GM08714 (cell line): ENCODE measurements at regions not wholly inside any gene's neighbourhood (a gene's known extent, or its start where the extent isn't known, plus 50 kb on each side); places are given as distances from the start of the nearest gene placed in this dataset.
"Not testable (repeated sequence)": the region's sequence is repeated elsewhere in the genome, so short reads cannot be mapped to it uniquely, and the experiment has no call there.

Experiments
- H3K4me3 ChIP-seq: fragments of 200-500 bp; sonication (Bioruptor generic); 2 replicates; pipeline ENCODE4 v1.5.1; 2014; ENCODE audit warnings: mild to moderate bottlenecking, low read length, inconsistent platforms
- ZNF274 ChIP-seq: IDR thresholded peaks from 2 replicates; pipeline ENCODE4 v1.6.1; 2012; ENCODE audit warnings: mild to moderate bottlenecking, low read depth, low read length

DNA sequence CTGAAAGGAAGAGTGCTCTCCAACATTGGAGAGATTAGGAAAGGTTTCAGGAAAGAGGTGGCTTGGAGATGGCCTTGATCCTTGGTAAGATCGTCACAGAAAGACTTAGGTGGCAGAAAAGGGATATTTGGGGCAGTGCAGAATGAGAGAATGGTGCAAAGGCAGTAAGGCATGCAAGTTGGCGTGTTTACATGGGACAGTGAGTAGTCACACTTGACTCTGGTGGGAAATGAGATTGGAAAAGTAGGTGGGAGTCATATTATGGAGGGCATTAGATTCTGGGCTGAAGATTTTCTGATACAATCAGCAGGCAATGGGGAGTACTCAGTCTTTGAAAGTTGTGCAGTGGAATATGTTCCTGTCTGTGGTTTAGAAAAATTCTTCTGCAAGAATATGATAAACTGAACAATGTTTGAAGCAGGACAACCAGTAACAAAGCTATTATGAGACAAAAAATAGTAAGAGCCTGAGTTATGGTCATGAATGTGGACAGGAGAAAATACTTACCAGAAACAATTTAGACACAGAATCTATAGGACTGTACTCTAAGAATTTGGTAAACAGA lies 76.2 kb upstream of the ANKRD55 start:
- no peak for TF ChIP-seq ZNF274
- no peak overlapping the region for H3K4me3 ChIP-seq

DNA sequence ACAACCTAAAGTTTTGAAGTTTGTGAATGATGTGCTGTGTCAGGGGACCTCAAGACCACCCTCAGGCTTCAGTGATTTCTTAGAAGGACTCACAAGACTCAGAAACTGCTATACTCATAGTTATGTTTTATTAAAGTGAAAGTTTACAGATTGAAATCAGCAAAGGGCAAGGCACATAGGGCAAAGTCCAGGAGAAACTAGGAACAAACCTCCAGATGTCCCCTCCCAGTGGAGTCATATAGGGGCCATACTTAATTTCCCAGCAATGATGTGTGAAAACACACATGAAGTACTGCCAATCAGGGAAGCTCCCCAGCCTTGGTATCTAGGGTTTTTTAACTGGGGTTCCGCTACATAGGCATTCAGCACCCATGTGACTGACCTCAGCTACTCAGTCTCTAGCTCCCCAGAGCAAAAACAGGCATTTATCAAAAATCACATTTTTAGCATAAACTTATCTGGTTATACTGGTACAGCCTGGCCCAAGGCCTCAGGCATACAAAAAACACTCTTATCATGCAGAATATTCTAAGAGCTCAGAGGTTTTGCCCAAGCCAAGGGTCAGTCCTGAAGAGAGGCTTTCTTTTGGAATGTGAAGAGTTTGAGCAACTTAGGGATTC lies 74.7 kb upstream of the ANKRD55 start:
- no peak overlapping the region for H3K4me3 ChIP-seq
- no peak for TF ChIP-seq ZNF274

DNA sequence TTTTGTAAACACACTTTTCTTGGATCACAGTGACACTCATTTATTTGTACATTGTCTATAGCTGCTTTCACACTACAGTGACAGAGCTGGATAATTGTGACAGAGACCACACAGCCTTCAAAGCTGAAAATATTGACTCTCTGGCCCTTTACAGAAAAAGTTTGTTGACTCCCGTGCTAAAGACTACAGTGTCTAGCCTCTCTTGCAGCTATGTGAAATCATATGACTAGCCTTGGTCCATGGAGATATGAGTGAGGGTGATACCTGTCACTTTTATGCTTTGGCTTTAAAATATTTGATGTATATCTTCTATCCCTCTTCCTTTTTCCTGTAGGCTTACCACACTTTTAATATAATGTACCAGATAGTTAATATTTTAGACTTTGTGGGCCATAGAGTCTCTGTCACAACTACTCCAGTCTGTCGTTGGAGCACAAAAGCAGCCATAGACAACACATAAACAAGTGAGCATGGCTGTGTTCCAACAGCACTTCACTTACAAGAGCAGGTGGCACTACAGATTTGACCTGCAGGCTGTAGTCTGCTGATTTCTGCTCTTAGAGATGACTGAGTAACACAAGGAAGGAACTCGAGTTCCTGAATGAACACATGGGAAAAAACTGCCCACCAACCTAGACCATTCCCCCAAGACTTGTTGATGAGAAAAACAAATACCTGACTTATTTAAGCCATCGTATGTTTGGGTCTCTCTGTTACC lies 73.5 kb upstream of the ANKRD55 start:
- TF ChIP-seq ZNF274: no peak
- no peak overlapping the region for H3K4me3 ChIP-seq

DNA sequence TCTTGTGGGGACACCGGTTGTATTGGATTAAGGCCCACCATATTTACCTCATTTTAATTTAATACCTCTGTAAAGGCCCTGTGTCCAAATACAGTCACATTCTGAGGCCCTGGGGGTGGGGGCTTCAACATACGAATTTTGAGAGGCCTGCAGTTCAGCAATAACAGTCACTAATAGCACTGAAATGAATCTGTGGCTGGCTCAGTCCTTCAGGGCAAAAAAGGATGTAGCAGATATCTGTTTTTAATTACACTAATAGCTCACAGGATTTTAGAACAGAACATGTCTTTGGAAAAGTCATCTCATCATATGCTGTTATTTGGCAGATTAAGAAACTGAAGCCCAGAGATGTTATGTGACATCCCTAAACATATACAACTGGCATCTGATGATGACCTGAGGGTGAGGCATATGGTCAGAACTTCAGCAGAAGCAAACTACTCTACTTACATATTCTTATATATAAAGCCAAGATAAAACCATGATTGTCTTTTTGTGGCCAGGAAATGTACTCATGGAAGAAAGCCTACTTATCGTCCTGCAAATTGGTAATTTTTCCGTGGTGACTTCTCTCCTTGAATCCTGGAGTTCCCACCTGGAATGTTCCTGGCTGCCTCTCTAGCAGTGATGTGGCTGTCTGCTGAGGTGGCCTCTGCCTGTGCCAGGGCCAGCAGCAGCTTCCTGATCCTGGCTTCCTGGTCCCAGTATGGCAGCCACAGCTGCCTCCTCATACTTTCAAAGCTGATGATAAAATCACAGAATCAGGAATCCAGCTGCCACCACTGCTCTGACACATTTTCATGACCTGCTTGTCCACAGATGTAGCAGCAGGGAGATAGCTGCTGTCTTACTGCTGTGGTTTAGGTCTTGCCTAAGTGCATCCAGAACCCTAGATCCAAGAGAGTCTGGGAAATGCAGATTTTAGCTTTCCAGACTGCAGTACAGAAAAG lies 72.1 kb upstream of the ANKRD55 start:
- TF ChIP-seq ZNF274: no peak
- no peak overlapping the region for H3K4me3 ChIP-seq

DNA sequence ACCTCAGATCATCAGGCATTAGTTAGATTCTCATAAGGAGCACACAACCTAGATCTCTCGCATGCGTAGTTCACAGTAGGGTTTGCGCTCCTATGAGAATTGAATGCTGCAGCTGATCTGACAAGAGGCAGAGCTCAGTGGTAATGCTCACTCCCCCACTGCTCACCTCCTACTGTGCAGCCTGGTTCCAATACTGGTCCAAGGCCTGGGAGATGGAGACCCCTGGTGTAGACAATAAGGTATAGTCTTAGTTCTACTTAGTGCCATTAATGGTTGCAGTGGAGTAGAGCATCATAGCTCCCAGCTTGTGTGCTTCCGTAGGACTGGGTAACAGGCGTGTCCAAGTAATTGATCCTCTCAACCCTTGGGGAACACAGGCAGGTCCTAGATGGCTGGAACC lies 70.4 kb upstream of the ANKRD55 start:
- no peak for TF ChIP-seq ZNF274
- H3K4me3 ChIP-seq: no peak overlapping the region

DNA sequence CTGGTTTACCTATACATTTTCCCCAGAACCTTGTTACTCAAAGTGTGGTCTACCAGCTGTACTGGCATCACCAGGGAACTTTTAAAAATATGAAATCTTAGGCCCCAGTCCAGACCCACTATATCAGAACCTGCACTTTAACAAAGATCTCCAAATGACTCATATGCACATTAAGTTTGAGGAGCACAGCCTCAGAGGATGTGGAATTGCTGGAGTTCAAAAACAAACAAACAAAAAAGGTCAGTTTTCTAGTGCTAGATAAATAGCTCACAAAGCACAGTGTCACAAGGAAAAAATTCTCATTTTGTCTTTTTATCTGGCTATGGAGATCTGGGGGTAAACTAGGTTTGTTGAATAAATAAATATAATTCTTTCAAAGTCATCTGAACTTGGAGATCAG lies 68.9 kb upstream of the ANKRD55 start:
- no peak overlapping the region for H3K4me3 ChIP-seq
- TF ChIP-seq ZNF274: no peak

DNA sequence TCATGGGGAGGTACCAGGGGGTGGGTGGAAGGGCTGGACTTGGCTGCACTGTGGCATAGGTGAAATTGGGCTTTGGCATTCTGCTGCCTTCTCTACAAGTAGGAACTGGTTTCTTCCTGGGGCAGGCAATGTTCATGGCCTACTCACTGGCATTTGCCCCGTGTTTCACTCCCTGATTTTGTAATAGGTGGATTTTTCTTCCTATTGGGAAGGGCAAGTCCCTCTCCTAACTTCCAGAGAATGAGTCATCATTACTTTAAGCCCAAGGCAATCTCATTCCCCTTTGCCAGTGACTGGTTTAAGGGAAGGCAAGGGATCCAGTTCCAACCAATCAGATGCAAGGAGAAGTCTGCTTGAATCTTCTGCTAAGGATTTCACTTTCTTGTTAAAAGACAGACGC lies 67.9 kb upstream of the ANKRD55 start:
- no peak overlapping the region for H3K4me3 ChIP-seq
- TF ChIP-seq ZNF274: no peak

DNA sequence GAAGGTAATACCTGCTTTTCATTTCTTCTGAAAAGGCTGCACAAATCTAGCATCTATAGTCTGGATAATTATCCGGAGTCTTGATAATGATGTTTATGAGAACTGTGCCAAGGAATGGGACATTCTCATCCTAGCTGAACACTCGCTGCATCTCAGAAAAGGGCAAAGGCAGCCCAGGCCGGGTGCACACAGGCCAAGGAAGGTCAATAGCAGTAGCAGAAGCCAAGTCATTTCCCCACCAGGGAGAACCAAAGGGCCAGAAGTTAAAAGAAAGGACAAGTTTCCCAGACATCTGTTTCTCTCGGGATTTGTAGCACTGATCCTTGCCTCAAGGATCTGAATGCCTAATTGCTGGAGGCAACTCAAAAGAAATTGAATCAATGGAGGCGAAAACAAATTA lies 66.1 kb upstream of the ANKRD55 start:
- no peak for TF ChIP-seq ZNF274
- no peak overlapping the region for H3K4me3 ChIP-seq

DNA sequence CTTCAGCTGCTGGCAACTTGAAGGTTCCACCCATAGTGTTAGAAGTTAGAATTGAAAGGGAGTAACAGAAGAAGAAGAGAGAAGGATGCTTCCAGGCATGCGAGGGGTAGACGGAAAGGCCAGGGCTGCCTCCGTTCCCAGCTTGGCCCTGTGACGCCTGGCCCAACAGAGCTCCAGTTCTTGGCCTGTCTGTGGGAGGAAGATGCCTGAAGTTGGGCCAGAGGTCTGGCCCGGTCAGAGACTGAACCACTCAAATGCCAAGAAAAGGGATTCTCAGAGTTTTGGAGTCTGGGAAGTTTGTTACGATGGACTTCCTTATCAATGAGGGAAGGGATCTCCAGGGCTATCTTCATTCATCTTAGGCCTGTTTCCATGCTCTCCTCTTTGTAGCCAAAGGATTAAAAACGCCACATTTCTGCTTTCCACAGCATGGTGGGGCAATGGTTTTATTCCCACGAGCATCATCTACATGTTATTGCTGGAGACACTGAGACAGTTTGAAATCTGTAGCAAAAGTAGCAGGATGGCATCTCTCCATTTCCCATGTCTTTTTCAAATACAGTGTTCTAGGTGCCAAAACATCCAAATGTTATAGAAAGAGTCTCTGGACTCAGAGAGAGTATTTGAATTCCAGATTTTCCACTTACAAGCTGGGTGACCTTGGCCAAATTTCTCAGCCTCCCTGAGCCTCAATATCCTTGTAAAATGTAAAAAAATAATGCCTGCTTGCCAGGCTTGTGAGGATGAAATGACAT lies 65.4 kb upstream of the ANKRD55 start:
- no peak overlapping the region for H3K4me3 ChIP-seq
- no peak for TF ChIP-seq ZNF274

DNA sequence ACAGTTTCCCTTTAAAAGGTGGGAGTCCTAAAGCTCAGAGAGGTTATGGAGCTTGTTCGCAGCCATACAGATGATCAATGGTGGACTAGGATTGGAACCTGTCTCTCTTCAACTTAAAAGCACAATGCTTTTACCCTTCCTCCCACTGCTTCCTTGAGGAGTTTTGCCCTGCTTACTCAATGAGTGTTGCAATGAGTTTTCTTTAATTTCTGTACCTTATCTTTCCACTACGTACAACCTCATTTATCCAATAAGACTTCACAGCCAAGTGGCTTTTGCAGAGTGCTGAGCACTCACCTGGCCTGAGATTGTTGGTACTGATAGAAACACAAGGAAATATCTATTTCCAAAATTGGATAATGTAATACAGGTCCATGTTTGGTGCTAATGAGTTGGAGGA lies 64.7 kb upstream of the ANKRD55 start:
- no peak overlapping the region for H3K4me3 ChIP-seq
- TF ChIP-seq ZNF274: no peak

DNA sequence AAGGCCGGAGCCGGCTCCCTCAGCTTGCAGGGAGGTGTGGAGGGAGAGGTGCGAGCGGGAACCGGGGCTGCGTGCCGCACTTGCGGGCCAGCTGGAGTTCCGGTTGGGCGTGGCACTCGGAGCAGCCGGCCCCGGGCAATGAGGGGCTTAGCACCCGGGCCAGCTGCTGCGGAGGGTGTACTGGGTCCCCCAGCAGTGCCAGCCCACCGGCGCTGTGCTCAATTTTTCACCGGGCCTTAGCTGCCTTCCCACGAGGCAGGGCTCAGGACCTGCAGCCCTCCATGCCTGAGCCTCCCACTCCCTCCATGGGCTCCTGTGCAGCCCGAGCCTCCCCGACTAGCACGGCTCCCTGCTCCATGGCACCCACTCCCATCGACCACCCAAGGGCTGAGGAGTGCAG lies 62.2 kb upstream of the ANKRD55 start:
- not testable (repeated sequence) for H3K4me3 ChIP-seq

DNA sequence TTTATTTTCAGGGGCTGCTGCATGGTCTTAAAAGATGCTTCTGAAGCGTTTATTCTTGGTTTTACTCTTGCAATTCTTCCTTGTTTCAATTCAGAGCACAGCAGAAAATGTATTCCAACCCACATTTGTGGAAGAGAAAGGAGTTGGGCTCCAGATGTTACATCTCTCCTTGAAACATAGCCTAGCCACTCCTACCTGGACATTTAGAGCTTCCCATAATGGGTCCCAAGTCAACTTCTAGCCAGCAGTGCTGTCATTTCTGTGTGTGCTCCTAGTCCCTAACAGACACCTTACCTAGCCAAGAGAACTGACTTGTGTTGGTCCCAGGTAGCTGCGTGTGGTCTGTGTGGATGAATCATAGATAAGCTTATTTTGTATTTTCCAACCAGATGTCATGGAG lies 61.2 kb upstream of the ANKRD55 start:
- no peak overlapping the region for H3K4me3 ChIP-seq
- TF ChIP-seq ZNF274: no peak

DNA sequence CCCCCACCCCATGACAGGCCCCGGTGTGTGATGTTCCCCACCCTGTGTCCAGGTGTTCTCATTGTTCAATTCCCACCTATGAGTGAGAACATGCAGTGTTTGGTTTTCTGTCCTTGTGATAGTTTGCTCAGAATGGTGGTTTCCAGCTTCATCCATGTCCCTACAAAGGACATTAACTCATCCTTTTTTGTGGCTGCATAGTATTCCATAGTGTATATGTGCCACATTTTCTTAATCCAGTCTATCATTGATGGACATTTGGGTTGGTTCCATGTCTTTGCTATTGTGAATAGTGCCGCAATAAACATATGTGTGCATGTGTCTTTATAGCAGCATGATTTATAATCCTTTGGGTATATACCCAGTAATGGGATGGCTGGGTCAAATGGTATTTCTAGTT lies 59.7 kb upstream of the ANKRD55 start:
- not testable (repeated sequence) for H3K4me3 ChIP-seq
